ENCODE measurements at regions not wholly inside any gene's neighbourhood (a gene's known extent, or its start where the extent isn't known, plus 50 kb on each side); places are given as distances from the start of the nearest gene placed in this dataset.

- TF ChIP-seq HDAC2 (IDR thresholded peaks at IDR 0.05; ENCODE audit: borderline replicate concordance in 1 of 2, low read depth in 2 of 2, low read length in 2 of 2) (no peak), MAFK (IDR thresholded peaks at IDR 0.05; ENCODE audit: low read depth, low read length) (no peak), RXRA (IDR thresholded peaks at IDR 0.05; ENCODE audit: insufficient read depth, low read depth, low read length) (no peak)
These were observed 399.9 kb upstream of the IGFBP3 start (continued) for GRCh38 chr7:46320956-46321355.

Data from H1 (cell line).